HG03521 (cell line): ENCODE measurements at regions not wholly inside any gene's neighbourhood (a gene's known extent, or its start where the extent isn't known, plus 50 kb on each side); places are given as distances from the start of the nearest gene placed in this dataset.

Source experiments
- ATAC-seq: cut with Tn5 transposase; IDR thresholded peaks from one replicate; pipeline ENCODE4 v1.9.1; 2021; ENCODE audit warnings: mild to moderate bottlenecking, moderate library complexity; ENCODE audit not compliant: unreplicated experiment

GRCh38 chr6:117167520-117168271 is 97.7 kb upstream of the VGLL2 start:
- ATAC-seq, result no peak

GRCh38 chr6:117168296-117169063 is 96.9 kb upstream of the VGLL2 start:
- no peak for ATAC-seq

- ATAC-seq, result no peak
These were observed 96.2 kb upstream of the VGLL2 start for GRCh38 chr6:117169064-117169665.

- no peak for ATAC-seq
These were observed 95.5 kb upstream of the VGLL2 start for GRCh38 chr6:117169781-117170281.

GRCh38 chr6:117174835-117175360 is 90.5 kb upstream of the VGLL2 start:
- ATAC-seq, result no peak

- ATAC-seq, result no peak
These were observed 76.6 kb upstream of the VGLL2 start for GRCh38 chr6:117188627-117189201.

- no peak for ATAC-seq
These were observed 74.3 kb upstream of the VGLL2 start for GRCh38 chr6:117191009-117191408.

- ATAC-seq, result no peak
These were observed 73.9 kb upstream of the VGLL2 start for GRCh38 chr6:117191448-117191847.

GRCh38 chr6:117194271-117194670 is 71.1 kb upstream of the VGLL2 start:
- no peak for ATAC-seq

GRCh38 chr6:117194978-117195377 is 70.4 kb upstream of the VGLL2 start:
- ATAC-seq, result no peak

- no peak for ATAC-seq
These were observed 69.6 kb upstream of the VGLL2 start for GRCh38 chr6:117195728-117196127.

GRCh38 chr6:117200067-117200466 is 65.3 kb upstream of the VGLL2 start:
- no peak for ATAC-seq

GRCh38 chr6:117204903-117205302 is 60.5 kb upstream of the VGLL2 start:
- ATAC-seq, result no peak

GRCh38 chr6:117205876-117206275 is 59.5 kb upstream of the VGLL2 start:
- ATAC-seq, result no peak

GRCh38 chr6:117206522-117206921 is 58.8 kb upstream of the VGLL2 start:
- ATAC-seq, result no peak

- ATAC-seq, result no peak
These were observed 58.2 kb upstream of the VGLL2 start for GRCh38 chr6:117206944-117207687.

GRCh38 chr6:117210279-117210678 is 55.1 kb upstream of the VGLL2 start:
- no peak for ATAC-seq

- ATAC-seq, result no peak
These were observed 49.8 kb upstream of the VGLL2 start for GRCh38 chr6:117215353-117216090.
